Trophoblast cell (in vitro differentiated cells and primary cell): ENCODE measurements at regions not wholly inside any gene's neighbourhood (a gene's known extent, or its start where the extent isn't known, plus 50 kb on each side); places are given as distances from the start of the nearest gene placed in this dataset.

Experiments used
- DNase-seq, 2 donors: peaks; one replicate each; pipeline ENCODE4 v3.0.0-alpha.2; 2016
- H2AFZ ChIP-seq: 2 replicates; pipeline ENCODE4 v1.6.1; 2013; ENCODE audit warnings: low read length, moderate library complexity, mild to moderate bottlenecking; ENCODE audit not compliant: insufficient read depth, poor library complexity
- H2AK5ac ChIP-seq: 2 replicates; pipeline ENCODE4 v1.6.1; 2013; ENCODE audit warnings: mild to moderate bottlenecking, low read length
- H2BK120ac ChIP-seq: 2 replicates; pipeline ENCODE4 v1.6.1; 2013; ENCODE audit warnings: low read length, mild to moderate bottlenecking, moderate library complexity; ENCODE audit not compliant: insufficient read depth, poor library complexity
- H2BK12ac ChIP-seq: 2 replicates; pipeline ENCODE4 v1.6.1; 2013; ENCODE audit warnings: mild to moderate bottlenecking, low read length, moderate library complexity
- H2BK5ac ChIP-seq: 2 replicates; pipeline ENCODE4 v1.6.1; 2013; ENCODE audit warnings: low read length, low read depth, moderate library complexity, mild to moderate bottlenecking; ENCODE audit not compliant: poor library complexity
- H3K14ac ChIP-seq: 2 replicates; pipeline ENCODE4 v1.6.1; 2013; ENCODE audit warnings: mild to moderate bottlenecking, low read length
- H3K18ac ChIP-seq: 2 replicates; pipeline ENCODE4 v1.6.1; 2013; ENCODE audit warnings: mild to moderate bottlenecking, low read length
- H3K23ac ChIP-seq: 2 replicates; pipeline ENCODE4 v1.6.1; 2013; ENCODE audit warnings: low read length
- H3K27ac ChIP-seq: 2 replicates; pipeline ENCODE4 v1.5.1; 2013; ENCODE audit warnings: low read depth, mild to moderate bottlenecking, inconsistent platforms, low read length, moderate library complexity
- H3K27me3 ChIP-seq: 2 replicates; pipeline ENCODE4 v1.6.1; 2013; ENCODE audit warnings: inconsistent platforms, mild to moderate bottlenecking, low read length, moderate library complexity; ENCODE audit not compliant: insufficient read depth
- H3K36me3 ChIP-seq, 2 experiments: 1 replicate in 1 of 2; 2 replicates in 1 of 2; pipeline ENCODE4 v1.6.1; 2013; ENCODE audit warnings: low read length in 2 of 2, mild to moderate bottlenecking in 2 of 2, moderate library complexity in 1 of 2; ENCODE audit not compliant: insufficient read depth in 2 of 2, control insufficient read depth in 1 of 2
- H3K4ac ChIP-seq: 2 replicates; pipeline ENCODE4 v1.6.1; 2013; ENCODE audit warnings: low read depth, mild to moderate bottlenecking, low read length, moderate library complexity
- H3K4me1 ChIP-seq, 2 experiments: 1 replicate in 1 of 2; 2 replicates in 1 of 2; pipeline ENCODE4 v1.6.1; 2013; ENCODE audit warnings: low read length in 2 of 2, mild to moderate bottlenecking in 2 of 2, moderate library complexity in 1 of 2; ENCODE audit not compliant: insufficient read depth in 2 of 2, control insufficient read depth in 1 of 2
- H3K4me2 ChIP-seq: 2 replicates; pipeline ENCODE4 v1.6.1; 2013; ENCODE audit warnings: inconsistent platforms, mild to moderate bottlenecking, low read length, moderate library complexity
- H3K4me3 ChIP-seq: 2 replicates; pipeline ENCODE4 v1.5.1; 2013; ENCODE audit warnings: mild to moderate bottlenecking, low read depth, low read length, inconsistent platforms
- H3K79me1 ChIP-seq: one replicate; pipeline ENCODE4 v1.6.1; 2013; ENCODE audit warnings: low read length
- H3K79me2 ChIP-seq: 2 replicates; pipeline ENCODE4 v1.6.1; 2013; ENCODE audit warnings: low read length, mild to moderate bottlenecking; ENCODE audit not compliant: control insufficient read depth, insufficient read depth, poor library complexity
- H3K9ac ChIP-seq: 2 replicates; pipeline ENCODE4 v1.6.1; 2013; ENCODE audit warnings: mild to moderate bottlenecking, low read length
- H3K9me3 ChIP-seq: 2 replicates; pipeline ENCODE4 v1.6.1; 2013; ENCODE audit warnings: low read depth, mild to moderate bottlenecking, control low read depth, inconsistent platforms, low read length; ENCODE audit not compliant: insufficient read depth
- H4K12ac ChIP-seq: 2 replicates; pipeline ENCODE4 v1.6.1; 2013; ENCODE audit warnings: low read depth, mild to moderate bottlenecking, low read length, moderate library complexity
- H4K8ac ChIP-seq: 2 replicates; pipeline ENCODE4 v1.6.1; 2013; ENCODE audit warnings: low read depth, mild to moderate bottlenecking, low read length, moderate library complexity
- H4K91ac ChIP-seq: one replicate; pipeline ENCODE4 v1.6.1; 2013; ENCODE audit warnings: low read depth, mild to moderate bottlenecking, low read length, moderate library complexity
- WGBS: extraction: QIAGEN DNeasy Blood & Tissue Kit; methylation state at CpG from one replicate; pipeline ENCODE4 v1.1.7; 2013; ENCODE audit warnings: missing lambda C conversion rate; ENCODE audit not compliant: insufficient read length, insufficient coverage; ENCODE audit errors: extremely low coverage; 5-methylcytosine and 5-hydroxymethylcytosine counted together

DNA sequence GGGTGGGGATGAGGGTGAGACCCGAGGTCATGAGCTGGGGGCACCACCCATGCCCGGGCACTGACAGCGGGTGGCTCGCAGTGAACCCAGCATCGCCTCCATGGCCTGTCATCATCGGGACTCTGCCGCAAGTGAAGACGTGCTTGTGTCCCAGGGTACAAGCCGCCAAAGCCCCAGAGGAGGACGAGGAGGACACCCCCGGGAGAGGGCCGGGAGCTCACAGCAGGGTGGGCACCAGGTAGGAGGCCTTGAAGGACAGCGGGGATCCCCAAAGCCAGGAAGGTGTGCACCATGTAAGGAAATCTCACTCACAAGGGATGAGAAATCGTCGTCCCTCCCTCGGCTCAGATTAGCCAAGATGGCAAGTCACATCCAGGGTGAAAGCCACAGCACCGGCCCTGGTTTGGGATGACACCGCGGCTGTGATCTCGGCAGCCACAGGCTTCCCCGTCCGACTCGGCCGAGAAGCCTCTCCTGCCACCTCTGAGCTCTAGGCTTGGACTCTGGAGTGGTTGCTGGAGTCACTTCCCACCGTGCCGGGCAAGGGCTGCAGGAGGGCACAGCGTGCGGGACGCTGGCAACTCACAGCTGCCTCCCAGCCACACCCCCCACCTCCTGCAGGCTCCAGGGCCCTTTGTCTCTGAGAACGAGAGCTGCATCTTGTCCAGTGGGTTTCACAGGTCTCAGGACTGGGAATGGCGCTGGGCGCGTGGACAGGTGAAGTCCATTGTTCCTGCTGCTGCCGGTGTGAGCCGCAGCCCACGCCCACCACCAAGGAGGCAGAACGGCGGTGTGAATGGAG lies 81.6 kb upstream of the CTDP1 start:
- peaks cover 2% of the 10 kb centered on the region for H3K27me3 ChIP-seq
- no peak overlapping the region for H2AFZ ChIP-seq
- no peak overlapping the region for H2AK5ac ChIP-seq
- no peak overlapping the region for H3K27ac ChIP-seq
- H3K9me3 ChIP-seq = no peaks in the 10 kb centered on the region
- no peak overlapping the region for H3K4ac ChIP-seq
- no peak overlapping the region for H3K23ac ChIP-seq
- DNase-seq = no peak
- WGBS = no CpG with 5 or more reads among the region's 38 CpGs
- no peak overlapping the region for H4K91ac ChIP-seq
- no peaks in the 10 kb centered on the region for H3K36me3 ChIP-seq
- no peaks in the 10 kb centered on the region for H3K4me1 ChIP-seq
- no peak overlapping the region for H3K9ac ChIP-seq
- H4K12ac ChIP-seq = no peak overlapping the region
- no peak overlapping the region for H2BK5ac ChIP-seq
- H2BK120ac ChIP-seq = no peak overlapping the region
- H3K4me3 ChIP-seq = no peak overlapping the region
- no peak overlapping the region for H3K18ac ChIP-seq
- no peak overlapping the region for H3K4me2 ChIP-seq
- H4K8ac ChIP-seq = no peak overlapping the region
- no peak overlapping the region for H3K14ac ChIP-seq
- H3K79me1 ChIP-seq = no peaks in the 10 kb centered on the region
- H2BK12ac ChIP-seq = no peak overlapping the region
- no peaks in the 10 kb centered on the region for H3K79me2 ChIP-seq

DNA sequence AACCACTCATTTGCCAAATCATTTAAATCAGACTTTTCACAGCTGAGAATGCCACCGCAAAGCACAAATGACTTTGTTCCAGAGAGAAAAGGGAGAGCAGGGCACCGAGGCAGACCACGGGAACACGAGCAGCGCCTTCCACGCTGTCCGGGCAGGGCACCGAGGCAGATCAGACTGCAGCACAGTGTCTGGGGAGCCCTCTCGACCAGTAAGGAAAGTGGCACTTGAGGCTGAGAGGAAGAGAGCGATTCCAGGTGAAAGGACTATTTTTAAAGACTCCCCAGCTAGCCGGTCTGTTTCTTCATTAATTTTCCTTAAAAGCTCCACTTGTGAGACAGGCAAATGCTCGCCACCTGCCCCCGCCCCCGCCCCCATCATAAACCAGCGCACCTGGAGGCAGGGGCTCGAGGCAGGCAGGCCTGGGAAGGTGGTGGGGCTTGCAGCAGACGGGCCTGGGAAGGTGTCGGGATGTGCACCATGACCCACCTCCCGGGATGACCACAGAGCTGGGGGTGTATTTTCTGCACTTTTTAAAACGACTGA lies 80.9 kb upstream of the CTDP1 start:
- H4K8ac ChIP-seq = no peak overlapping the region
- no peak overlapping the region for H2AFZ ChIP-seq
- no peak overlapping the region for H2BK12ac ChIP-seq
- H3K9me3 ChIP-seq = no peaks in the 10 kb centered on the region
- H3K14ac ChIP-seq = no peak overlapping the region
- no peak overlapping the region for H3K23ac ChIP-seq
- H3K79me1 ChIP-seq = no peaks in the 10 kb centered on the region
- H3K4ac ChIP-seq = no peak overlapping the region
- no peak for DNase-seq
- H3K9ac ChIP-seq = no peak overlapping the region
- H4K91ac ChIP-seq = no peak overlapping the region
- H3K4me3 ChIP-seq = no peak overlapping the region
- no peak overlapping the region for H4K12ac ChIP-seq
- H3K27ac ChIP-seq = no peak overlapping the region
- H3K36me3 ChIP-seq = no peaks in the 10 kb centered on the region
- H3K4me1 ChIP-seq = no peaks in the 10 kb centered on the region
- no peak overlapping the region for H3K4me2 ChIP-seq
- peaks cover 2% of the 10 kb centered on the region for H3K27me3 ChIP-seq
- H2BK5ac ChIP-seq = no peak overlapping the region
- no peak overlapping the region for H2AK5ac ChIP-seq
- no CpG with 5 or more reads among the region's 20 CpGs for WGBS
- H3K79me2 ChIP-seq = no peaks in the 10 kb centered on the region
- no peak overlapping the region for H2BK120ac ChIP-seq
- H3K18ac ChIP-seq = no peak overlapping the region

DNA sequence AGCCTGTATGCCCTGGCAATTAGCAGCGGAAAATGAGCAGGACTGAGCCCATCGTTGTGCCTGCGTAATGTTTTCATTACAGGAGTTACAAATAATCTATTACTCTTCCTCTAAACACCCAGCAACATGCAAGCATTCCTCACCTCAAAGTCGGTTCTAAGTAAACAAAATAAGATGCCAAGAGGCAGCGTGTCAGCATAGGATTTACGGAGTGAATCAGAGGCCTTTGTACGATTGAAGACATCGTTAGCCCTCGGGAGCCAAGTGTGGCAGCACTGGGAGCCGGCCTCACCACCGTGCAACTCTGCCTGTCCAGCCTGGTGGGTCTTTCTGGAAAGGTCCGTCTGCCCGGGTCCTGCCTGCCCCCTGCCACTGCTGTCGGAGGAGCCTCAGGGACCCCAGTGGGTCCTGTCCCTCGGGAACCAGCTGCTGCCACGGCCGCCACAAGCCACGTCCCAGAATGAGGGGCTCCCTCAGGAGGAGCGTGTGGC lies 80.1 kb upstream of the CTDP1 start:
- Histone ChIP-seq H3K23ac (no peak overlapping the region), H3K4me1 (no peaks in the 10 kb centered on the region), H2BK12ac (no peak overlapping the region), H3K27me3 (peaks cover 2% of the 10 kb centered on the region), H3K14ac (no peak overlapping the region), H3K4me3 (no peak overlapping the region), H3K18ac (no peak overlapping the region), H4K12ac (no peak overlapping the region), H3K9me3 (no peaks in the 10 kb centered on the region), H3K4me2 (no peak overlapping the region), H3K36me3 (no peaks in the 10 kb centered on the region), H4K8ac (no peak overlapping the region), H3K4ac (no peak overlapping the region), H4K91ac (no peak overlapping the region), H3K79me1 (no peaks in the 10 kb centered on the region), H2AFZ (no peak overlapping the region), H2BK5ac (no peak overlapping the region), H2BK120ac (no peak overlapping the region), H2AK5ac (no peak overlapping the region), H3K79me2 (no peaks in the 10 kb centered on the region), H3K27ac (no peak overlapping the region), H3K9ac (no peak overlapping the region)
- WGBS = no CpG with 5 or more reads among the region's 19 CpGs
- no peak for DNase-seq

DNA sequence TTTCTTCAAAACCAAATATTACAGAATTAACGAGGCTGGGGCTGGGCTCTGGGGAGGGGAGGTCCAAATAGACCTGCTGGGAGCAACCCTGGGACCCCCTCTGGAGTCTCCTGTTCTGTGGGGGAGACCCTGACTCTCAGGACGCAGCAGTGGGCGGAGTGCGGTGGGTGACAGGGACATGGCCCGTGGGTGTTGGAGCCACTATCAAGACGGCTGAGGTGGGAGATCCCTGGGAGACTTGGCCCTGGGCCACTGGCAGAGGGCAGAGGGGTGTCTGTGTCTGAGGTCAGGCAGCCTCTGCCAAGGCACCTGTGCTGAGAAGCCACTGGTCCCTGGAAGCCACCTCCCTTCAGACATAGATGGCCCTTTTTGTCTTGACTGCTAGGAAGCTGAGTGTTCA lies 79.5 kb upstream of the CTDP1 start:
- no peak overlapping the region for H3K4me2 ChIP-seq
- no peak overlapping the region for H4K91ac ChIP-seq
- no peak overlapping the region for H2AK5ac ChIP-seq
- no peak overlapping the region for H3K27ac ChIP-seq
- H3K4me3 ChIP-seq = no peak overlapping the region
- no peak overlapping the region for H3K14ac ChIP-seq
- H3K4me1 ChIP-seq = no peaks in the 10 kb centered on the region
- H2AFZ ChIP-seq = no peak overlapping the region
- H2BK120ac ChIP-seq = no peak overlapping the region
- WGBS = no CpG with 5 or more reads among the region's 6 CpGs
- no peak overlapping the region for H2BK12ac ChIP-seq
- no peak overlapping the region for H3K9ac ChIP-seq
- peaks cover 3% of the 10 kb centered on the region for H3K9me3 ChIP-seq
- H4K12ac ChIP-seq = no peak overlapping the region
- no peak for DNase-seq
- peaks cover 2% of the 10 kb centered on the region for H3K27me3 ChIP-seq
- no peak overlapping the region for H3K4ac ChIP-seq
- no peak overlapping the region for H3K18ac ChIP-seq
- H3K36me3 ChIP-seq = no peaks in the 10 kb centered on the region
- no peak overlapping the region for H3K23ac ChIP-seq
- H4K8ac ChIP-seq = no peak overlapping the region
- H2BK5ac ChIP-seq = no peak overlapping the region
- no peaks in the 10 kb centered on the region for H3K79me2 ChIP-seq
- no peaks in the 10 kb centered on the region for H3K79me1 ChIP-seq
